Activated CD4-positive, alpha-beta T cell treated with anti-CD3 and anti-CD28 coated beads for 48 hours (primary cell): ENCODE measurements at regions not wholly inside any gene's neighbourhood (a gene's known extent, or its start where the extent isn't known, plus 50 kb on each side); places are given as distances from the start of the nearest gene placed in this dataset.
"Not testable (repeated sequence)": the region's sequence is repeated elsewhere in the genome, so short reads cannot be mapped to it uniquely, and the experiment has no call there.

Source experiments
- DNase-seq: peaks from one replicate; pipeline ENCODE4 v3.0.0-alpha.2; 2020

- DNase-seq = no peak
Measured at GRCh38 chr5:17690473-17690872, 56.2 kb downstream of the TAF11L14 start.

- no peak for DNase-seq
Measured at GRCh38 chr5:17691762-17692161, 57.5 kb downstream of the TAF11L14 start.

- no peak for DNase-seq
Measured at GRCh38 chr5:17694371-17694770, 60.1 kb downstream of the TAF11L14 start.

GRCh38 chr5:17694914-17695313, 60.7 kb downstream of the TAF11L14 start:
- DNase-seq = no peak

GRCh38 chr5:17696627-17697026, 62.4 kb downstream of the TAF11L14 start:
- no peak for DNase-seq

GRCh38 chr5:17697671-17698070, 63.4 kb downstream of the TAF11L14 start:
- DNase-seq = no peak

GRCh38 chr5:17709011-17709710, 74.9 kb downstream of the TAF11L14 start:
- no peak for DNase-seq

- no peak for DNase-seq
Measured at GRCh38 chr5:17713301-17713700, 79.0 kb downstream of the TAF11L14 start.

GRCh38 chr5:17714186-17714585, 79.9 kb downstream of the TAF11L14 start:
- no peak for DNase-seq

GRCh38 chr5:17719592-17719991, 85.3 kb downstream of the TAF11L14 start:
- DNase-seq = no peak

- DNase-seq = no peak
Measured at GRCh38 chr5:17720071-17720470, 85.8 kb downstream of the TAF11L14 start.

- no peak for DNase-seq
Measured at GRCh38 chr5:17723876-17724275, 89.6 kb downstream of the TAF11L14 start.

GRCh38 chr5:17727098-17727497, 92.8 kb downstream of the TAF11L14 start:
- DNase-seq = no peak

- no peak for DNase-seq
Measured at GRCh38 chr5:17730421-17730820, 96.2 kb downstream of the TAF11L14 start.

GRCh38 chr5:17732351-17732923, 98.2 kb downstream of the TAF11L14 start:
- no peak for DNase-seq

GRCh38 chr5:17734011-17734410, 99.8 kb downstream of the TAF11L14 start:
- DNase-seq = no peak

GRCh38 chr5:17735761-17736160, 101.5 kb downstream of the TAF11L14 start:
- DNase-seq = no peak

- DNase-seq = no peak
Measured at GRCh38 chr5:17737092-17737491, 102.8 kb downstream of the TAF11L14 start.

GRCh38 chr5:17738446-17738845, 104.2 kb downstream of the TAF11L14 start:
- DNase-seq = no peak

- no peak for DNase-seq
Measured at GRCh38 chr5:17743580-17744435, 109.5 kb downstream of the TAF11L14 start.

GRCh38 chr5:17748201-17748600, 113.9 kb downstream of the TAF11L14 start:
- no peak for DNase-seq

GRCh38 chr5:17748941-17749340, 114.7 kb downstream of the TAF11L14 start:
- DNase-seq = no peak

- DNase-seq = not testable (repeated sequence)
Measured at GRCh38 chr5:17755406-17755805, 121.1 kb downstream of the TAF11L14 start.

GRCh38 chr5:17761326-17761725, 127.1 kb downstream of the TAF11L14 start:
- no peak for DNase-seq
